ENCODE measurements at regions not wholly inside any gene's neighbourhood (a gene's known extent, or its start where the extent isn't known, plus 50 kb on each side); places are given as distances from the start of the nearest gene placed in this dataset.

DNA sequence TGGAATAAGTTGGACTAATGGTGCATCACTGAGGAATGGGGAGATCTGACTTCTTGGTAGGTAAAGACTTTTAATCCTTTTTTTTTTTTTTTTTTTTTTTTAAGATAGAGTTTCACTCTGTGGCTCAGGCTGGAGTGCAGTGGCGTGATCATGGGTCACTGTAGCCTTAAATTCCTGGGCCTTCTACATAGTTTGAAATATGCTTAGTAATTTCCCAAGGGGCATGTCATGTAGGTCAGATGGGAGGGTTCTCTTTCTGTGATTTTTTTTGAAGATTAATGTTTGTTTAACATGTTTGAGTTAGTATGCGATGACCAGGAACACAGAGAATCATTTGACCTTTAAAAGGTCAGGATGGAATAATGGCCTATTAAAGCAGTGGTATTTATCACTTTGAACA is 129.1 kb downstream of the S1PR1 start:
- in situ Hi-C loops (cut with HindIII; ENCODE audit: low pct_unique_long_range_greater_than_20kb, low sequenced_read_pairs): no loop called here
- H3K27me3 ChIP-seq (ENCODE audit: control insufficient read depth, insufficient read depth, low read length): no peaks in the 10 kb centered on the region
- TF ChIP-seq SIN3A (IDR thresholded peaks at IDR 0.05; ENCODE audit: borderline replicate concordance, insufficient read depth, low read depth, low read length): no peak
- no peak for TF ChIP-seq POLR2AphosphoS5 (IDR thresholded peaks at IDR 0.05; ENCODE audit: low read depth, low read length)
- no peak for TF ChIP-seq TCF7L2 (IDR thresholded peaks at IDR 0.05; ENCODE audit: low read depth, low read length)
- TF ChIP-seq REST (IDR thresholded peaks at IDR 0.05; ENCODE audit: insufficient read depth in 1 of 2, low read depth in 2 of 2, low read length in 1 of 2): no peak
- H3K27ac ChIP-seq (ENCODE audit: low read length): no peak overlapping the region
- BruUV-seq (replicated peaks): no TSS peak
- ChIA-PET CTCF (no interaction called here), POLR2A (no interaction called here)
- intact Hi-C loops (cut with micrococcal nuclease; ENCODE audit: unreplicated experiment): no loop called here
- H3K4me3 ChIP-seq (ENCODE audit: low read depth in 2 of 2, low read length in 2 of 2): no peak overlapping the region
- H3K36me3 ChIP-seq (ENCODE audit: control insufficient read depth, insufficient read depth, low read length): no peaks in the 10 kb centered on the region
- no peaks in the 10 kb centered on the region for H3K4me1 ChIP-seq (ENCODE audit: control insufficient read depth, insufficient read depth, low read length)
- no peak for DNase-seq (ENCODE audit: low read depth, low spot score)
- ATAC-seq: no peak
- H3K9me3 ChIP-seq (ENCODE audit: control insufficient read depth, insufficient read depth, low read depth, low read length): no peaks in the 10 kb centered on the region

- BruUV-seq (replicated peaks): no TSS peak
- no peaks in the 10 kb centered on the region for H3K27me3 ChIP-seq (ENCODE audit: control insufficient read depth, insufficient read depth, low read length)
- DNase-seq (ENCODE audit: low read depth, low spot score) (no peak), ATAC-seq (no peak)
- in situ Hi-C loops (cut with HindIII; ENCODE audit: low pct_unique_long_range_greater_than_20kb, low sequenced_read_pairs): no loop called here
- CTCF ChIA-PET: no interaction called here
- H3K9me3 ChIP-seq (ENCODE audit: control insufficient read depth, insufficient read depth, low read depth, low read length): no peaks in the 10 kb centered on the region
- intact Hi-C loops (cut with micrococcal nuclease; ENCODE audit: unreplicated experiment): no loop called here
- no peak overlapping the region for H3K4me3 ChIP-seq (ENCODE audit: low read depth in 2 of 2, low read length in 2 of 2)
- no peak overlapping the region for H3K27ac ChIP-seq (ENCODE audit: low read length)
- H3K36me3 ChIP-seq (ENCODE audit: control insufficient read depth, insufficient read depth, low read length): no peaks in the 10 kb centered on the region
- POLR2A ChIA-PET: interaction anchor here (0.5 kb wide), 1 partner anchor 205 kb away, joined by 7 read pairs; no protein-coding TSS in a partner anchor
- TF ChIP-seq POLR2AphosphoS5 (IDR thresholded peaks at IDR 0.05; ENCODE audit: low read depth, low read length): no peak
- no peak for TF ChIP-seq REST (IDR thresholded peaks at IDR 0.05; ENCODE audit: insufficient read depth in 1 of 2, low read depth in 2 of 2, low read length in 1 of 2)
- no peak for TF ChIP-seq TCF7L2 (IDR thresholded peaks at IDR 0.05; ENCODE audit: low read depth, low read length)
- TF ChIP-seq SIN3A (IDR thresholded peaks at IDR 0.05; ENCODE audit: borderline replicate concordance, insufficient read depth, low read depth, low read length): no peak
- TF ChIP-seq, protein P1, sequence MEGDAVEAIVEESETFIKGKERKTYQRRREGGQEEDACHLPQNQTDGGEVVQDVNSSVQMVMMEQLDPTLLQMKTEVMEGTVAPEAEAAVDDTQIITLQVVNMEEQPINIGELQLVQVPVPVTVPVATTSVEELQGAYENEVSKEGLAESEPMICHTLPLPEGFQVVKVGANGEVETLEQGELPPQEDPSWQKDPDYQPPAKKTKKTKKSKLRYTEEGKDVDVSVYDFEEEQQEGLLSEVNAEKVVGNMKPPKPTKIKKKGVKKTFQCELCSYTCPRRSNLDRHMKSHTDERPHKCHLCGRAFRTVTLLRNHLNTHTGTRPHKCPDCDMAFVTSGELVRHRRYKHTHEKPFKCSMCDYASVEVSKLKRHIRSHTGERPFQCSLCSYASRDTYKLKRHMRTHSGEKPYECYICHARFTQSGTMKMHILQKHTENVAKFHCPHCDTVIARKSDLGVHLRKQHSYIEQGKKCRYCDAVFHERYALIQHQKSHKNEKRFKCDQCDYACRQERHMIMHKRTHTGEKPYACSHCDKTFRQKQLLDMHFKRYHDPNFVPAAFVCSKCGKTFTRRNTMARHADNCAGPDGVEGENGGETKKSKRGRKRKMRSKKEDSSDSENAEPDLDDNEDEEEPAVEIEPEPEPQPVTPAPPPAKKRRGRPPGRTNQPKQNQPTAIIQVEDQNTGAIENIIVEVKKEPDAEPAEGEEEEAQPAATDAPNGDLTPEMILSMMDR (IDR thresholded peaks at IDR 0.05): no peak
- H3K4me1 ChIP-seq (ENCODE audit: control insufficient read depth, insufficient read depth, low read length): no peaks in the 10 kb centered on the region
Observed at GRCh38 chr1:101366513-101367215, 129.8 kb downstream of the S1PR1 start.

All from Panc1 (cell line).